H1 (cell line): ENCODE measurements at regions not wholly inside any gene's neighbourhood (a gene's known extent, or its start where the extent isn't known, plus 50 kb on each side); places are given as distances from the start of the nearest gene placed in this dataset.

Experiments
- CTCF ChIA-PET: fragments of 300-600 bp; sonication (Branson Sonifier 250); formaldehyde crosslinking; loops from one replicate; lab custom pipeline; 2021; ENCODE audit not compliant: partially characterized antibody; lab: Charles Lee
- POLR2A ChIA-PET: fragments of 300-600 bp; sonication (Branson Sonifier 250); formaldehyde crosslinking; loops from one replicate; lab custom pipeline; 2021; ENCODE audit warnings: inconsistent platforms; ENCODE audit not compliant: partially characterized antibody; lab: Charles Lee
- DNase-seq, 2 experiments: peaks; one replicate each; pipeline versions ENCODE4 v3.0.0 to v3.0.0-alpha.2; 2010 to 2022; ENCODE audit warnings: low spot score in 2 of 2, low read depth in 1 of 2, mixed read lengths in 1 of 2
- FAIRE-seq: peaks from 2 replicates; lab custom pipeline; 2011; peaks lifted over from hg19 to GRCh38; lab: Jason Lieb, UNC
- H2AFZ ChIP-seq: 2 replicates; pipeline ENCODE4 v1.8.1; 2012; ENCODE audit warnings: low read length, inconsistent platforms
- H2AK5ac ChIP-seq: 2 replicates; pipeline ENCODE4 v1.6.1; 2013; ENCODE audit warnings: low read depth, low read length
- H2BK120ac ChIP-seq: replicated peaks from 2 replicates; pipeline ENCODE3; 2013; ENCODE audit warnings: low read depth, low read length, inconsistent platforms
- H2BK12ac ChIP-seq: 2 replicates; pipeline ENCODE4 v1.6.1; 2013; ENCODE audit warnings: low read depth, low read length
- H2BK15ac ChIP-seq: 2 replicates; pipeline ENCODE4 v1.6.1; 2013; ENCODE audit warnings: low read length
- H2BK20ac ChIP-seq: 2 replicates; pipeline ENCODE4 v1.6.1; 2013; ENCODE audit warnings: low read length
- H2BK5ac ChIP-seq: 2 replicates; pipeline ENCODE4 v1.6.1; 2013; ENCODE audit warnings: low read depth, low read length
- H3K14ac ChIP-seq: 2 replicates; pipeline ENCODE4 v1.6.1; 2013; ENCODE audit warnings: inconsistent platforms; ENCODE audit not compliant: insufficient read length
- H3K18ac ChIP-seq: 2 replicates; pipeline ENCODE4 v1.6.1; 2013; ENCODE audit warnings: low read length; ENCODE audit errors: extremely low read depth
- H3K23ac ChIP-seq: 2 replicates; pipeline ENCODE4 v1.6.1; 2013; ENCODE audit warnings: inconsistent platforms; ENCODE audit not compliant: insufficient read length
- H3K23me2 ChIP-seq: 2 replicates; pipeline ENCODE4 v1.6.1; 2013; ENCODE audit warnings: low read depth, low read length
- H3K27ac ChIP-seq: 2 replicates; pipeline ENCODE4 v1.6.1; 2011; ENCODE audit warnings: low read depth, low read length, inconsistent platforms
- H3K27me3 ChIP-seq, 4 experiments: replicated peaks in 1 of 4; 1 replicate in 1 of 4; 2 replicates in 3 of 4; pipeline versions ENCODE4 v1.6.1 to v1.8.1; 2011 to 2013; ENCODE audit warnings: low read length in 3 of 4, mild to moderate bottlenecking in 3 of 4, inconsistent platforms in 2 of 4, mixed read lengths in 2 of 4, moderate library complexity in 1 of 4; ENCODE audit not compliant: control insufficient read depth in 3 of 4, insufficient read depth in 3 of 4; ENCODE audit errors: extremely low read depth in 1 of 4
- H3K36me3 ChIP-seq, 4 experiments: 2 replicates each; pipeline versions ENCODE4 v1.6.1 to v1.8.1; 2011 to 2013; ENCODE audit warnings: mild to moderate bottlenecking in 4 of 4, low read length in 3 of 4, moderate library complexity in 2 of 4, control low read depth in 1 of 4, inconsistent platforms in 1 of 4; ENCODE audit not compliant: insufficient read depth in 4 of 4, control insufficient read depth in 2 of 4
- H3K4ac ChIP-seq: replicated peaks from 2 replicates; pipeline ENCODE3; 2013; ENCODE audit warnings: low read length, low read depth, mixed read lengths, inconsistent platforms; ENCODE audit not compliant: insufficient read length
- H3K4me1 ChIP-seq, 4 experiments: replicated peaks in 1 of 4; 1 replicate in 1 of 4; 2 replicates in 3 of 4; pipeline versions ENCODE4 v1.6.1 to v1.8.1; 2011 to 2013; ENCODE audit warnings: low read length in 3 of 4, inconsistent platforms in 2 of 4, mixed read lengths in 1 of 4; ENCODE audit not compliant: insufficient read depth in 4 of 4, control insufficient read depth in 3 of 4
- H3K4me2 ChIP-seq, 2 experiments: 2 replicates each; pipeline versions ENCODE4 v1.6.1 to v1.8.1; 2011 to 2013; ENCODE audit warnings: low read depth in 2 of 2, low read length in 2 of 2, control low read depth in 1 of 2, inconsistent platforms in 1 of 2, mild to moderate bottlenecking in 1 of 2; ENCODE audit not compliant: insufficient read depth in 1 of 2
- H3K4me3 ChIP-seq, 4 experiments: fragments of 200-600, 300-600 bp in 1 of 4; sonication (generic), shearing (Covaris generic), sonication (Bioruptor Twin) in 1 of 4; 2 replicates each; pipeline versions ENCODE4 v1.5.1 to v1.8.1; 2011 to 2016; ENCODE audit warnings: low read length in 4 of 4, low read depth in 3 of 4, control low read depth in 2 of 4, inconsistent platforms in 2 of 4, mild to moderate bottlenecking in 2 of 4, mixed read lengths in 1 of 4, moderate library complexity in 1 of 4; ENCODE audit not compliant: insufficient read depth in 2 of 4; ENCODE audit errors: extremely low read depth in 1 of 4
- H3K56ac ChIP-seq: replicated peaks from 2 replicates; pipeline ENCODE3; 2013; ENCODE audit warnings: low read depth, mild to moderate bottlenecking, mixed read lengths, low read length, inconsistent platforms; ENCODE audit not compliant: insufficient read length
- H3K79me1 ChIP-seq: 2 replicates; pipeline ENCODE4 v1.6.1; 2013; ENCODE audit warnings: low read depth, low read length, control low read depth
- H3K79me2 ChIP-seq, 2 experiments: 2 replicates each; pipeline versions ENCODE4 v1.6.1 to v1.8.1; 2012 to 2013; ENCODE audit warnings: low read length in 2 of 2, mild to moderate bottlenecking in 2 of 2, inconsistent platforms in 1 of 2; ENCODE audit not compliant: insufficient read depth in 2 of 2, control insufficient read depth in 1 of 2
- H3K9ac ChIP-seq, 4 experiments: replicated peaks in 1 of 4; 1 replicate in 1 of 4; 2 replicates in 3 of 4; pipeline versions ENCODE4 v1.6.1 to v1.8.1; 2011 to 2013; ENCODE audit warnings: low read depth in 3 of 4, low read length in 3 of 4, control low read depth in 2 of 4, mild to moderate bottlenecking in 2 of 4, moderate library complexity in 2 of 4, inconsistent platforms in 1 of 4; ENCODE audit errors: extremely low read depth in 1 of 4
- H3K9me3 ChIP-seq, 2 experiments: 2 replicates each; pipeline versions ENCODE4 v1.6.1 to v1.8.1; 2012 to 2013; ENCODE audit warnings: mild to moderate bottlenecking in 2 of 2, moderate library complexity in 2 of 2, control low read depth in 1 of 2, inconsistent platforms in 1 of 2, low read depth in 1 of 2, low read length in 1 of 2, mixed read lengths in 1 of 2; ENCODE audit not compliant: insufficient read depth in 2 of 2
- H4K20me1 ChIP-seq, 2 experiments: replicated peaks in 1 of 2; 2 replicates each; pipeline versions ENCODE3 to v1.8.1; 2011 to 2013; ENCODE audit warnings: inconsistent platforms in 2 of 2, low read length in 2 of 2, mild to moderate bottlenecking in 1 of 2; ENCODE audit not compliant: insufficient read depth in 2 of 2, control insufficient read depth in 1 of 2
- H4K5ac ChIP-seq: 2 replicates; pipeline ENCODE4 v1.6.1; 2013; ENCODE audit warnings: low read length, low read depth, mixed read lengths, inconsistent platforms; ENCODE audit not compliant: insufficient read length
- H4K8ac ChIP-seq: 2 replicates; pipeline ENCODE4 v1.8.0; 2013; ENCODE audit warnings: mild to moderate bottlenecking, moderate library complexity, low read length, inconsistent platforms; ENCODE audit not compliant: insufficient read depth; ENCODE audit errors: extremely low read depth
- H4K91ac ChIP-seq: replicated peaks from 2 replicates; pipeline ENCODE3; 2013; ENCODE audit warnings: low read length, mixed read lengths, inconsistent platforms; ENCODE audit not compliant: insufficient read length
- TBP ChIP-seq: IDR thresholded peaks from 2 replicates; pipeline ENCODE4 v1.6.1; 2011; ENCODE audit warnings: low read depth, low read length, improper control_type of control experiment
- WGBS, 2 experiments: shearing (Covaris generic) in 1 of 2; methylation state at CpG; one replicate each; pipeline versions ENCODE4 v1.1.6 to v1.1.7; 2013 to 2015; ENCODE audit warnings: low lambda C conversion rate in 2 of 2, mixed read lengths in 2 of 2, inconsistent platforms in 1 of 2, low coverage in 1 of 2, missing lambda C conversion rate in 1 of 2; ENCODE audit not compliant: insufficient replicate concordance in 2 of 2, insufficient coverage in 1 of 2, insufficient read length in 1 of 2; ENCODE audit errors: extremely low coverage in 1 of 2, missing lambda C conversion rate in 1 of 2; 5-methylcytosine and 5-hydroxymethylcytosine counted together

GRCh38 chr14:65802196-65802595, 389.7 kb downstream of the FUT8 start:
- no peak overlapping the region for H3K23ac ChIP-seq
- H3K4me1 ChIP-seq = no peaks in the 10 kb centered on the region
- H3K56ac ChIP-seq = no peak overlapping the region
- H3K79me1 ChIP-seq = no peaks in the 10 kb centered on the region
- H3K9ac ChIP-seq = no peak overlapping the region
- no peaks in the 10 kb centered on the region for H3K79me2 ChIP-seq
- H3K14ac ChIP-seq = no peak overlapping the region
- POLR2A ChIA-PET = no interaction called here
- H4K8ac ChIP-seq = no peak overlapping the region
- no peak overlapping the region for H4K5ac ChIP-seq
- DNase-seq (no peak), FAIRE-seq (no peak)
- H3K4me2 ChIP-seq = no peak overlapping the region
- no peaks in the 10 kb centered on the region for H3K36me3 ChIP-seq
- H2BK120ac ChIP-seq = no peak overlapping the region
- H3K4ac ChIP-seq = no peak overlapping the region
- H2AFZ ChIP-seq = no peak overlapping the region
- H4K91ac ChIP-seq = no peak overlapping the region
- H3K27ac ChIP-seq = no peak overlapping the region
- H2BK15ac ChIP-seq = no peak overlapping the region
- 86% methylated on average over 2 of the region's 2 CpGs; no CpG with 5 or more reads in 1 of the 2 experiments for WGBS, 2 experiments
- TF ChIP-seq TBP = no peak
- no peak overlapping the region for H2AK5ac ChIP-seq
- no peaks in the 10 kb centered on the region for H3K9me3 ChIP-seq
- no peak overlapping the region for H2BK12ac ChIP-seq
- no peaks in the 10 kb centered on the region for H3K27me3 ChIP-seq
- H4K20me1 ChIP-seq = no peaks in the 10 kb centered on the region
- CTCF ChIA-PET = interaction anchor here (0.9 to 2.6 kb wide), 2 partner anchors 9 to 22 kb away, joined by 3 to 14 read pairs; no protein-coding TSS in a partner anchor
- H2BK20ac ChIP-seq = no peak overlapping the region
- no peak overlapping the region for H2BK5ac ChIP-seq
- H3K23me2 ChIP-seq = no peaks in the 10 kb centered on the region
- no peak overlapping the region for H3K18ac ChIP-seq
- no peak overlapping the region for H3K4me3 ChIP-seq
